DMS 273 treated with DMSO at 0.1 percent for 48 hours (cell line): ENCODE measurements at regions not wholly inside any gene's neighbourhood (a gene's known extent, or its start where the extent isn't known, plus 50 kb on each side); places are given as distances from the start of the nearest gene placed in this dataset.

Source experiments
- DNase-seq: peaks from one replicate; lab custom pipeline; 2025; lab: John Stamatoyannopoulos, UW

DNA sequence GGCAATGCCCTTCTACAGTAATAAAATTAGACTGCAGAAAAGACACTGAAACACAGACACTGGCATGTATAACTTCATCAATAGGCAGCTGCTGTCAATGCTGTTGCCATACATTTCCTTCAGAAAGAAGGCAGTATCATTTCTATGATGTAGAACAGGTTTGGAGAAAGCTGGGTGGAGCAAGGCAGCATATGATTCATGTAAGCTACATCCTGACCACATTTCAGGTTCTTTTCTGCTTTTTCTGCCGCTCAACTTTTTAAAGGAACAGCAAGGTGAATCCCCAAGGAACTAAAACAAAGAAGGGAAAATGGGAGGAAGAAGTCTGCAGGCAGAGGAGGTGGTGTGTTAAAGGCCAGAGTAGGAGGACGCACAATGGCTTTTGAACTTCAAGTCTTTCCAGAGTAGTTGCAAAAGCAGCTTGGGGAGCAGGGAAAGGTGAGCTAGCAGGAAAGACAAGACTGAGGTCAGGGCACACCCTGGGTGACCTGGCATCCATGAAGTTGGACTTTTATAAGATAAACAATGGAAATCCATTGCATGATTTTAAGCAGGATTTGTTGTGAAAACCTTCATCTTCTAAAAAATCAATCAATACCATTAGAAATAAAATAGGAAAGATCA is 142.1 kb downstream of the MED10 start:
- DNase-seq, result no peak

DNA sequence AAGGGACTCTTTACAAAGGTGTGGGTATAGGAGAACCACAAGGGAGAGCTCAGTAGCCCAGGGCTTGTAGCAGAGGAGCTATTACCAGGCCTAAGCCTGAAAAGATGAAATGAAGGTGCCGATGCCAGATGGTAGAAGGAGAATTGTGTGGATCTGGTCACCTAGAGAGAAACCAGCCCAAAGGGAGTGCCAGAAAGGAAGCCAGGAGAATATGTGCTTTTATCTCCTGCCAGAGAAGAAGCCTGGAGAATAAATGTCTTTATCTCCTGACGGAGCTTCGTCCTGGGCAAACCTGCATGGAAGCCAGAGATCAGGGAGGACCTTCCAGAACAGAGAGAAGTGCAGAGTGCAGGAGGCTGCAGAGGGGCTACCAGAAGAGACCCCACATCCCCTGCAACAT is 142.6 kb downstream of the MED10 start:
- no peak for DNase-seq

DNA sequence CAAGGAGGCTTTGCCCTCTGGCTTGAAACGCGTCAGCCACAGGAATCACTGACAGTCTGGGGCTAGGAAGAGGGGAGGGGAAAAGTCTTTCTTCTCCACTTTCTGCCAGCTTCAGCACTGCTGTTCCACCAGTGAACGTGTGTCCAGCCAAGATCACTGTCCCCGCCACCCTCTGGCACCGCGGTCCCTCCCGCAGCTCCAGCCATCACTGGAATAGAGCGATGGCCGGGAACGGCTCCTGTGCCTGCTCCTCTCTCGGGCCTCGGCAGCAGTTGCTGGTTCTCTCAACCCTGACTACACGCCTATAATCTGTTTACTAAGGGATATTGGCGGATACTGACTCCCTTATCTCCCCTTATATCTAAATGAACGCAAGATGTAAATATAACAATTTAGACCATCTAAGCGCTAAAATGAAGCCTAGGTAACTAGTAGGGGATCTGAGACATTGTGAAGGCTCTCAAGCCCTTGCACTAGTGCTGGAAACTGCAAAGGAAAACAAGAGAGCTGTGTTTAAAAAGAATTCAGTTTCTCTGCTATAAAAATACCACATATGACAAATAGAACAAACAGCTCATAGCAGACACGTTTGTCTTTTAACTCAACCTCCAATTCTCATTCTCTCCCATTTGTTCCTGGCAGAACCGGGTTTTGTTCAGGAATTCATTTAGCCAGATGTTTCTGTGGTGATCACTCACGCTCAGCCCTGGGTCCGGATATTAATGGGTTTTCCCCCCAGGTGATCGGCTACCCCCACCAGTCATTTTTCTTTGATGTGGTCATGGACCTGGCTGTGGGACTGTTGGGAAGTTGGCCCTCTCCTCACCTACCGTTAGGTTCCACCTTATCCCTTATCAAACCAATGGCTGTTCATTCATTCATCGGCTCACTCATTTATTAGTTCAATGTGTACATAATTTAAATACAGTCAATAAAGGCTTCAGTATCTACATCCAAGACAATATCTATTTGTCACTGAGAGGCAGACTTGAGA is 149.8 kb downstream of the MED10 start:
- DNase-seq, result no peak

DNA sequence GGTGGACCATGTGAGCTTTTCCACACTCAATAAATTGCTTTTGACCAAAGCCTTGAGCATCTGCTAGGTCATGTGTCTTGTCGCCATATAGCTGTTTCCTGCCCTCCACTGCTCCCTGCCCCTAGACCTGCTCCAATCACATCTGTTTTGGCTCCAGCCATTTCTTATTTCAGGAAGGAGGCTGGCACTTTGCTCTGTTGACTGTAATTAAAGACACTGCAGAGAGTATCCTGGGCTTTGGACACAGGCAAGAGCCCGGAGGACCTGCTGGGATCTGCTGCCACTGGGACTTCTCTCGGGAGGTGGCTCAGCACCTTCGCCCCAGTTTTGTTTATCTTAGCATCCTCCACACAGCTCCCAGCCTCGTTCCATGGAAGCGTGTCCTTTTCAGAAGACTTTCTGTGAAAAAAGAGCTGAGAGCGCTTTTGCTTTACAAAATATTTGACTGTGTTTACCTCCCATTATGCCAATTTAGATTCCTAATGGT is 153.2 kb downstream of the MED10 start:
- no peak for DNase-seq

DNA sequence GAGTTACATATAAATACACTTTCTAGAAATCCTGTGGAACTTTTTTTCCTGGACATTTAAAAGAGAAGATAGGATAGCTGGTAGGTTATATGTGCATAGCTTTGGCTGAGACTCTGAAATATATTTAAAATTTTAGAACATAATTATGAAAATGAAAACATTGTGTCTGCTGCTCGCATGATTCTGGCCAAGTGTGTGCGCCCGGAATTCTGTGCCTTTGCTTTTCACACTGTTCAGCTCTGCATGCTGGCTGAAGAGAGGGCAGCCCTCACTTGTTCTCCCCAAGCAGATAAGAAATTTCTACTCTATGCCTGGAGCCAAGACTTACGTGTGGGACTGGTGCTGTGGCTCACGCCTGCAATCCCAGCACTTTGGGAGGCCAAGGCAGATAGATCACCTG is 153.9 kb downstream of the MED10 start:
- no peak for DNase-seq

DNA sequence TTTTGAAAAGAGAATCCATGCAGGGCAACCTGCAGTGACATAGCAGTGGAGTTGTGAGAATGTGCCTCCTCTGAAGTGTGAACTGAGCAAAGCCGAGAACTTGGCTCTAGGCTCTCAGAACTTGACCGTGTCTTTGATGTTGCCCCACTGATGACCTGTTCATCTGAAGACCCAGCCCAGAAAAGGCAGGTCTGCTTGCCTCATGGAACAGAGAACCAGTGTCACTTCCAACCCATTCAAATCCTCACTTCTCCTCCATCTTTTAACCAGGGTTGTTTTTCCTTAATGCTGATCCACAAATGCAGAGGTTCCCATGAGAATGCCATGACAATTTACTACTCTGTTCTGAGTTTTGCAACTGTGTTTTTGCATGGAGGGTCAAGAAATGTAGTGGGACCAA is 155.4 kb downstream of the MED10 start:
- DNase-seq, result no peak

DNA sequence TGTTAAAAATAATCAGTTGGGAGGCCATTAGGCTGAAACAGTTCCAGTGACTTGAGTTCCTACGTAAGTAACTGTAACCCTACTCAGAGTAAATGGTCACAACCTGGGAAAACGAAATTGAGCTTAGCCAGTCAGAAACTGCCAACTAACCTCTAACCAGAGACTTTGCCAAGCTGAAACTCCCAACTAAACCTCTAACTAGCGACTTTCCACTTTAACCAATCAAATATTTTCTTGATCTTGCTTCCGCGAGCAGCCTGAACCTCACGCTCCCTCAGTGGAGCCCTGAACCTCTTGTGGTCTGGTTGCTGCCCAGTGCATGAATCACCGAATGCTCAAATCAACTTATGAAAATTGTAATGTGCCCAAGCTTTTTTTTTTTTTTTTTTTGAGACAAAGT is 156.2 kb downstream of the MED10 start:
- no peak for DNase-seq

DNA sequence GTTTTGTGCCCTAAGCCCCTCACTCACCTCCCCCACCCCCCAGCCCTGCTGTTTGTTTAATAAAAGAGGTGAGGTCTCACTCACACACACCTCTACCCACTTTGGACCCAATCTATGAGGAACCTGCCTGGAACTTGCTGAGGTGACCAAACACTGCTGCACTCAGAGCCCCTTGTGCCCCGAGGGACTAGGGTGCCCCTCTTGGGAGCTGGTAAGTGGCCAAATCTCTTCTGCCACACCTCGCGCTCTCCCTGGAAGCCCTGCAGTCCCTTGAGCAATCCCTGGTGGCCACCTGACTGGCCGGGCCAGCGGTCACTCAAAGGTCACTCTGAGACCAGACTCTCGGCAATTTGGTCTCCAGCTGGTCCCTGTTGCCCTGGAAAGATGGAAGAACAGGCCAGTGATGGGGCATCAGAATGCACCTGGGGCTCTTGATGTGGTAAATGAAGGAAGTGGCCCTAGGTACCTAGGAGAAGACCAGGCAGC is 157.2 kb downstream of the MED10 start:
- DNase-seq, result no peak

DNA sequence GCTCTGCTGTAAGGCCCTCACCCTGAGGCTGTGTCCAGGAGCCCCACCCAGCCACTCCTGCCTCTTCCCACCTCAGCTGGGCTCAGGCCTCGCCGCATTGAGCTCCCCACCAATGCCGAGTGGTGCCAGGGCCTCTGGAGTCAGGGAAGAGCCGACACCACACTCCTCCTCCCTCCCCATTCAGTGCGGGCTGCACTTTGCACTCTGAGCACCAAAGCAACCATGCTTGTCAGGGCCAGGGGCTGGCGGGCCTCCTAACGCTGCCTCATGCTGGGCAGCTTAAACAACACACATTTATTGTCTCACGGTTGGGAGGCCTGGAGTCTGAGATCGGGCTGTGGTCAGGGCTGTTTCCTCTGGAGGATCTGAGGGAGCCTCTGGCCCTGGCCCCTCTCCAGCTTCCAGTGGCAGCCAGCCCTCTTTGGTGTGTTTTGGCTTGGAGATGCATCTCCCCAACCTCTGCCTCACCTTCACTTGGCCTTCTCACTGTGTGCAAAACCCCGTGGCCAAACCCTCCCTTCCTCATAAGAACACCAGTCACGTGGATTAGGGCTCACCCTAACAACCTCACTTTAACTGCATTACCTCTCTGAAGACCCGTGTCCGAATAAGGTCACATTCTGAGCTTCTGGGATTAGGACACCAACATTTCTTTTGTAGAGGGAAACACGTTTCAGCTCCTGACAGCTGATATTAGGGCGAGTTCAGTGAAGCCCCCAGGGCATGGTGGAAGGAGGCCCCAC is 157.8 kb downstream of the MED10 start:
- DNase-seq, result no peak

DNA sequence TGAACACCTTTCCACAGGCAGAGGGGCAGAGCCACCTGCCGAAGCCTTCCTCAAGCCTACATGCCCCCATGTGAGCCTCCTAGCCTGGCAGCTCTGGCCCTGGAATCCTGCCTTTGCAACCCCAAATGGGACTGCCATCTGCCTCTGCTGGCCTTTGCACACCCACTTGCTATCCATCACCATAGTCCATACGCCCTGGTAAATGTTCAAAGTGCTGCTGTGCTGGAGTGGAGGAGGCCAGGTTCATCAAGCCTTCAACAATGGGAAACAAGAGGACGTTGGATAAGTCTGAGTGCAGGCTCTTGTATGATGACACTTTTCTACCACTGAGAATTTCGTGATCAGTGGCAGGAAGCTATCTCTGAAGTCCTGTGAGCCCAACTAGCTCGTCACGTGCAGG is 159.8 kb downstream of the MED10 start:
- DNase-seq, result no peak

DNA sequence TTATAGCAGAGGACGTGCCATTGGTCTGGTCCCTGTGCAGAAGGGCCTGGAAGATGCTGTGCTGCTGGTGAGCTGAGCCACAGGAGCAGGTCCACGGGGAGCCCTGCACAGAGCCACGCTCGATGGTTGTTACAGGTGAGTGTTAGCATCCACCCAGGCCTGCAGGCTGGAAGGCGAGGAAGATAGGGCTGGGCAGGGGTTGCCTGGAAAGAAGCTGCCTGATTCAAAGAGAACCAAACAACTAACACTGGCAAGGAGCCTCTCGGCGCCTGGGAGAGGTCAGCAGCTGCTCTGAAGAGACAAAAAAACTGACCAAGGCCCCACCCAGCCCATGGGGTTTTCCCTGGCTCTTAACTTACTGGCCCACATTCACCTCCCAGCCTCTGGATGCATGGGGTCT is 160.2 kb downstream of the MED10 start:
- no peak for DNase-seq

DNA sequence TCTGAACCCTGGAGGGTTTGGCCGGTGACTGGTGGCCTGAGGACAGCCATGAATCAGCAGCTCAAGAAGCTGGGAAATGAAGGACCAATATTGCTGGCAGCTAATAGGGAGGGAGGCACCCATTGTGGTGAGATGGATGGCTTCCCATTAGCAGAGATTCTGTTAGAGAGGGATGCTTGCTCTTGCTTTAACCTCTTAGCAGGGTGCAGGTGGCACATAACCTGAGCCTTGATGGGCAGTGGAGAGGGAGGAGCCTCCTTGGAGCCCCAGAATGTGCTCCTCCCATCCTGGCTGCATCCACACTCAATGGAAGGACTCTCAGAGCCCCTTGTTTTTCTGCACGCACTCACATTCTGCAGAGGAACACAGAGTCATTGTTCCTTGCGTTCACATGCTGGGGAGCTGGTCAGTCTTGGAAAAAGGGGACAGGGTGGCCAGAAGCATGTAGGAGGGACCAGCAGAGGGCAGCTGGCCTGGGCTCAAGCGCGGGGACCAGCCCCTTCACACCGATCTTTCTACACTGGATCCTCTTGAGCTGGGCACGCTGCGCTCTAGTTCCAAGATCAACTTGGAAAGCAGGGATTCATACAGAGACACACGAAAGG is 161.8 kb downstream of the MED10 start:
- no peak for DNase-seq

DNA sequence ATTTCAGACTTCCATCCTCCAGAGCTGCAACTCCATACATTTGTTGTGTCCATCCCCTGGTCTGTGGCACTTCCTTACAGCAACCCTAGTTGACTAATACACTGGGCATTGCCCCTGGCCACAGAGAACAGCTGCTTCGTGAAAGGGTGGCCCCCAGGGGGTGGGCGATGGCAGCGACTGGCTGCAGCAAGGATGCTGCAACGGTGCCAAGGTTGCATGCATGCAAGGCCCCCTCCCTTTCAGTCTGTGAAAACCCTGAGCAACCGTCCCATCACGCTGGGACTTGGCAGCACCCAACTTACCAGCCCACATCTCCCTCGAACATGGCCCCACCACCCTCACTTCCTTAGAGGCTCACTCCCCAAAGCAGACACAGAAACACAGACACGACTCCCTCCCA is 162.5 kb downstream of the MED10 start:
- no peak for DNase-seq

DNA sequence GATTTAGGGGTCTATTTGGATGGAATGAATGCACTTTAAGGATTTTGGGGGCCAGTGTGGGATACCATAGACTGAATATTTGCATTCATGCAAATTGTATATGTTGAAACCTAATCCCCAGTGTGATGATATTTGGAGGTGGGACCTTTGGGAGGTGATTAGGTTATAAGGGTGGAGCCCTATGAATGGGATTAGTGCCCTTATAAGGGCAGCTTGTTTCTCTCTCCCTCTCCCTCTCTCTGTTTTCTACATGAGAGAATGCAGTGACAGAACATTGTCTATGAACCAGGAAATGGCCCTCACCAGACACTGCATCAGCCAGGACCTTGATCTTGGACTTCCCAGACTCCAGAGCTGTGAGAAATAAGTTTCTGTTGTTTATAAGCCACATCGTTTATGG is 166.1 kb downstream of the MED10 start:
- no peak for DNase-seq

DNA sequence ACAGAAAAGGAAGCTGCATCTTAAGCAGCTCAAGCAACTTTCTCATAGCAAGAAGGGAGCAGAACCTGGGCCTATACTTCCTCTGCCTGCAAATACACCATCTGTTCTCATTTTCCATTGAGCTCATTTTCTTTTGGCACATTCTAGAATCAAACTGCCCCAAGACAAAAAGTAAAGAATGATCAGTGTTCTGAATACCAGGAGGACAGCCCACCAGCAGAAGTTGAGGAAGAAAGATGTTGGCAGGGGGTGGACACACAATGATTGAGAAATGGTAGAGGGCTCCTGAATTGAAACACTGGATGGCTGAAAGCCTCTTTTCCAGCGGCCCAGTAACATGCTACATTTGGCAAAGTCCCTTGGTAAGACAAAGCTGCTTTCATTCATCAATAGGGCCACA is 171.8 kb downstream of the MED10 start:
- DNase-seq, result no peak

DNA sequence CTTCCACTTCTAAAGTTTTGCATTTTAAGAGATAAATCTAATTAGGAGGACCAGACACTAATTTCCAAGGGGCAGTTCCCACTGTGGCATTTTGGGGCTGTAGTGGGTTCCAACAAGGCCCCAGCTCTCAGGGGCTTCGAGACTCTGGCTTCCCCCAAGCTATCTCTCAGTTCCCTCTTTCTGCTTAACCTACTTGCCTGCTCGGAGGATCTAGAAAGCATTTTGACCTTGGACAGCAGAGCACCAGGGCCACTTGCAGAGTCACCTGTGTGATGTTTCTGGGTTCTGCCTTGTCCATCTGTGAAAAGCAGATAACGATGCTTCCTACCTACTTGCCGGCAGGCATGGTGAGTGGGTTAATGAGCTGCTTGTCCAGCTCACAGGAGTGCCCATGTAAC is 175.4 kb downstream of the MED10 start:
- no peak for DNase-seq

DNA sequence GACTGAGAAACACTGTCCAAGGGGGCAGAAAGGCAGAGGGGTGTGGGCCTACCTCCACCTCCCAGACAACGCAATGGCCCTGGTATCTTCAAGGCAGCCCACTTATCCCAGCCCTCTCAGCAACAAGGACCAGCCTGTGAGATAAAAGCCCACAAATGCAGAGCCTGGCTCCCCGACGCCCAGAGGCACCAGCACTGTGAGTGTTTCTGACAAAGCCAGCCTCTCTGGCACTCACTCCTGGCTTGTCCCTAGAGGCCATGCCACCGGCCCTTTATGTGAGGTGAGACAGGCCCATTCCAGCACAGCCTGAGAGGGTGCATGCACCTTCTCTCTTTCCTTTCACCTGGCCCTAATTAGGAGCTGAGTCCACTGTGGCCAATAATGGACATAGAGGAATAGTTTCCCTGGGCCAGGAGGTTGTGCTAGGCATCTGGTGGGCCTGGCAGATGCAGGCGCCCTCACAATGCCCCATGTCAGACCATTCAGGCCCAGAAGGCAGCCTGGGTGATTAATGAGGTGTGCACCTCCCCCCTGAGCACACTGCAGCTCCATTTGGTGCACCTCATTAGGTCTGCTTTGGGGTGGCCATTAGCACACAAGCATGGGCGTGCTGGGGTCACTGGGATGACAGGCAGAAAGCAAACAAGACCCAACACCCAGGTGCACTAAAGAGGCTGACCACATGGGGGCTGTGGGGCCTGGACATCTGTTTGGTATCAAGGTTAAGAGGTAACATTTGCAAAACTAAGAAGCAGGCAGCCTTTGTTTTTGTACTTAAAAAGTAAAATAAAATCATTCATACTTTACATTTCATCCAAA is 176.0 kb downstream of the MED10 start:
- DNase-seq, result no peak

DNA sequence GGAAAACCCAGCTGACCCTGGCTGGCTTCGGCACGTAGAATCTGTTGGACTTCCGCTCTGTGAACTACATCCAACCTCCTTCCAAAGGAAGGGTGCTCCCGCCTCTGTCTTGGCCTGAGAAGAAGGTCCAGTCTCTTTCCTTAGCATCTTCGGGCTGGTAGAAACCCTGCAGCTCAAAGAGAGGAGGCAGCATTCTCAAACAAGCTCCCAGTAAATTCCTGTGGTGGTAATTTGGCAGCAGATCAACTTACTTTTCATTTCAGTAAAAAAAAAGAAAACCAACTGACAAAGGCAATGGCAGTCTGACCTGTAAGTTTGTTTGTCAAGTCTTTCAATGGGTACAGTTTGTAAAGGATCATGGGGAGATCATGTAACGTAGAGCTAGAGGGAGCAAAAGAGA is 176.7 kb downstream of the MED10 start:
- DNase-seq, result no peak

DNA sequence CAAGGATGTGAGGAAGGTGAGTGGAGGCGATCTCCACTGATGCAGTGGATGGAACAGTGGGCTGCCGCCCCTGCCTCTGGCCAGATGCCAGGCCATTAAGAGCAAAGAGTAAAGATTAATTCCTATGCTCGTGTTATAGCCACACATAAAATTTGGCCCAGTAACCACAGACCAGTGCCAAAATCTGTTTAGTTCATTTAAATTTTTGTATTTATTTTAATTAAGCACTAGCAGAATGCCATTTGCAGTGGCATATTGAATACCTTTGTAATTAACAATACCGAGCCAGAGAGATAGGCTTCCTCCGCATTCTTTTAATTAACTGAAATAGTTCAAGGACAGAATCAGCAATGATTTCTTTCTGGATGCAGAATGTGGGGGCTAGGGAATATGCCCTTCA is 179.8 kb downstream of the MED10 start:
- DNase-seq, result no peak

DNA sequence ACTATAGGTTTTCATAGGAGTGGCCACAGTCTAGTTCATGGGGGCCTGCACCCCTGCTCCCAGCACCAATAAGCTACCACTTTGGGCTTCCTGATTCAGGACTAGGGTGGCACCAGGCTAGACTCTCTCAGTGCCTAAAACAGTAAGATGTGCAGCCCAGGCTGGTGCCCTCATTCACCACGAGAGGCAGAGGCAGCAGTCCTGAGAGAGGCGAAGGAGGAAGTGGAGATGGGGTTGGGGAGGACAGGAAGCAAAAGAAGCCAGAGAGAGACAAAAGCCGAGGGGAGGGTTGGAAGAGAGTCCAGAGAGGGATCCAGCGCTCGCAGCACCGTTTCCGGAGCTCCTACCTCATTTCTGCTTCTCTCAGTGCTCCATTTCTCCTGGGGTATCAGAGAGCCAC is 180.9 kb downstream of the MED10 start:
- DNase-seq, result no peak

DNA sequence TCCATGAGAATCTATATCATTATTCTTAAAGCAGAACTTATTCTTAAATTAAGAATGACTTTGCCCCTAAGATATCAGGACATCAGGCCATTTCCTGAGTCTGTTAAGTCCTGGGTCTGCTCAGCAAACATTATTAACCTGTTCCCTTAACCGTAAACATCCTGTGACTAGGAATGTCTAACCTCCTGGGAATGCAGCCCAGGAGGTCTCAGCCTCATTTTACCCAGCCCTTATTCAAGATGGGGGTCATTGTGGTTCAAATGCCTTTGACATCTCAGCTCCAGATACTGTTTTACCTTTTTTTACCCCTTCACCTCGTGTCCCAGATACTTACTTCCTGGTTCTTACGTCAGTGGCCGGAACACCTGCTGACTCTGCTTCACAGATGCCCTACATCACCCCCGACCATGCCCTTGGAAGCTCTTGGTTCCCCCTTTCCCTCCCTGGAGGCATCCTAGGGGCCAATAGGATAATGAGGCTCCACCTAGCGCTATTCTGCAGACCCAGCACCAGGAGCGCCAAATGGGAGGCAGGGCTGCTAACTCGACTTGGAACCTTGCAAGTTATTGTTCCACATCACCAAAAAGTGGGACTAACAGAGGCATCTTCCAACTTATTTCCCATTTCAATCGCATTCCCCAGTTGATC is 182.5 kb downstream of the MED10 start:
- no peak for DNase-seq
